HCT116 (cell line): ENCODE measurements at regions not wholly inside any gene's neighbourhood (a gene's known extent, or its start where the extent isn't known, plus 50 kb on each side); places are given as distances from the start of the nearest gene placed in this dataset.

Source experiments
- ATAC-seq: fragments of 200-7000 bp; cut with Tn5 transposase; 2 replicates; pipeline ENCODE4 v1.9.1; 2020; ENCODE audit warnings: mild to moderate bottlenecking, moderate library complexity
- BruUV-seq: library from RNA; stranded (reverse); fragments of 400-500 nt; replicated peaks from 2 replicates; lab custom pipeline; 2021; lab: Mats Ljungman, UMichigan
- CTCF ChIA-PET: fragments of 300-600 bp; sonication (Branson Sonifier 250); formaldehyde crosslinking; loops from one replicate; lab custom pipeline; 2021; ENCODE audit warnings: antibody characterized with exemption; lab: Charles Lee
- POLR2A ChIA-PET: fragments of 300-600, 350-600 bp; sonication (Branson Sonifier 250); formaldehyde crosslinking; loops from one replicate; lab custom pipeline; 2021; ENCODE audit warnings: antibody characterized with exemption; lab: Charles Lee
- RAD21 ChIA-PET, 2 experiments: fragments of 300-600 bp; sonication (Branson Sonifier 250); formaldehyde crosslinking; loops; one replicate each; lab custom pipeline; 2023; ENCODE audit warnings: low total read pairs in 2 of 2; ENCODE audit not compliant: uncharacterized antibody in 2 of 2, unreplicated experiment in 2 of 2, low non-redundant PET in 1 of 2; lab: Charles Lee
- DNase-seq: peaks from one replicate; pipeline ENCODE4 v3.0.0-alpha.2; 2010; ENCODE audit warnings: low read depth, low spot score
- H2AFZ ChIP-seq: fragments of 200-600 bp; shearing (Covaris generic), sonication (generic); 2 replicates; pipeline ENCODE4 v1.6.1; 2017; ENCODE audit warnings: low read depth, mixed run types, mixed read lengths, antibody characterized with exemption, low read length; ENCODE audit not compliant: poor library complexity, severe bottlenecking
- H3K27ac ChIP-seq: 2 replicates; pipeline ENCODE4 v1.5.1; 2012; ENCODE audit warnings: low read depth, low read length
- H3K27me3 ChIP-seq: fragments of 200-600 bp; sonication (generic); 2 replicates; pipeline ENCODE4 v1.6.1; 2016; ENCODE audit warnings: mixed run types, low read length, mixed read lengths; ENCODE audit not compliant: insufficient read depth
- H3K36me3 ChIP-seq, 2 experiments: fragments of 200-500 bp in 1 of 2; fragments of 200-600 bp in 1 of 2; sonication (Bioruptor generic) in 1 of 2; sonication (generic) in 1 of 2; 2 replicates each; pipeline versions ENCODE4 v1.5.1 to v1.6.1; 2014 to 2016; ENCODE audit warnings: low read length in 2 of 2, inconsistent platforms in 1 of 2, mixed read lengths in 1 of 2, mixed run types in 1 of 2; ENCODE audit not compliant: insufficient read depth in 2 of 2, control insufficient read depth in 1 of 2
- H3K4me1 ChIP-seq, 2 experiments: fragments of 200-600 bp in 1 of 2; sonication (generic) in 1 of 2; 2 replicates each; pipeline versions ENCODE4 v1.5.1 to v1.6.1; 2012 to 2017; ENCODE audit warnings: low read length in 2 of 2, inconsistent platforms in 1 of 2, mild to moderate bottlenecking in 1 of 2, mixed read lengths in 1 of 2, mixed run types in 1 of 2, moderate library complexity in 1 of 2; ENCODE audit not compliant: insufficient read depth in 2 of 2, control insufficient read depth in 1 of 2
- H3K4me2 ChIP-seq: fragments of 200-600 bp; sonication (generic); 2 replicates; pipeline ENCODE4 v1.6.1; 2017; ENCODE audit warnings: mixed run types, low read length, mixed read lengths
- H3K4me3 ChIP-seq, 2 experiments: fragments of 200-600 bp in 1 of 2; sonication (generic) in 1 of 2; replicated peaks in 1 of 2; 2 replicates each; pipeline ENCODE4 v1.5.1; 2011 to 2016; ENCODE audit warnings: low read length in 2 of 2, control low read depth in 1 of 2, low read depth in 1 of 2, mild to moderate bottlenecking in 1 of 2, mixed read lengths in 1 of 2, mixed run types in 1 of 2
- H3K79me2 ChIP-seq: fragments of 200-600 bp; sonication (generic); 2 replicates; pipeline ENCODE4 v1.6.1; 2017; ENCODE audit warnings: mild to moderate bottlenecking, mixed run types, low read length, moderate library complexity, mixed read lengths; ENCODE audit not compliant: insufficient read depth
- H3K9ac ChIP-seq: fragments of 200-600 bp; sonication (generic); 2 replicates; pipeline ENCODE4 v1.6.1; 2016; ENCODE audit warnings: low read length, mixed read lengths
- H3K9me2 ChIP-seq: fragments of 200-600 bp; sonication (generic), shearing (Covaris generic); 2 replicates; pipeline ENCODE4 v1.6.1; 2017; ENCODE audit warnings: mixed run types, mild to moderate bottlenecking, moderate library complexity; ENCODE audit not compliant: insufficient read depth
- H3K9me3 ChIP-seq, 2 experiments: fragments of 200-500 bp in 1 of 2; fragments of 200-600 bp in 1 of 2; sonication (Bioruptor generic) in 1 of 2; sonication (generic) in 1 of 2; 2 replicates each; pipeline ENCODE4 v1.6.1; 2014 to 2017; ENCODE audit warnings: low read length in 2 of 2, mixed read lengths in 2 of 2, inconsistent platforms in 1 of 2, low read depth in 1 of 2, mild to moderate bottlenecking in 1 of 2, mixed run types in 1 of 2, moderate library complexity in 1 of 2; ENCODE audit not compliant: control insufficient read depth in 1 of 2, insufficient read depth in 1 of 2
- H4K20me1 ChIP-seq: fragments of 200-600 bp; sonication (generic), shearing (Covaris generic); 2 replicates; pipeline ENCODE4 v1.6.1; 2017; ENCODE audit warnings: mixed run types, mild to moderate bottlenecking, moderate library complexity; ENCODE audit not compliant: insufficient read depth
- CEBPB ChIP-seq: IDR thresholded peaks from 2 replicates; pipeline ENCODE4 v1.6.1; 2012; ENCODE audit warnings: low read depth
- CTCF ChIP-seq, 3 experiments: fragments of 200-600 bp in 1 of 3; sonication (generic) in 1 of 3; IDR thresholded peaks in 2 of 3; conservative IDR thresholded peaks in 1 of 3; 2 replicates each; pipeline ENCODE4 v1.5.1; 2012 to 2017; ENCODE audit warnings: low read depth in 2 of 3, low read length in 2 of 3, antibody characterized with exemption in 1 of 3, borderline replicate concordance in 1 of 3, control low read depth in 1 of 3, mild to moderate bottlenecking in 1 of 3, mixed read lengths in 1 of 3, mixed run types in 1 of 3, moderate library complexity in 1 of 3; ENCODE audit not compliant: insufficient read depth in 1 of 3
- EZH2 ChIP-seq: fragments of 200-600 bp; sonication (generic); IDR thresholded peaks from 2 replicates; pipeline ENCODE4 v1.6.1; 2017; ENCODE audit warnings: antibody characterized with exemption, mixed run types
- EZH2phosphoT487 ChIP-seq: fragments of 200-600 bp; IDR thresholded peaks from 2 replicates; pipeline ENCODE4 v1.6.1; 2018; ENCODE audit warnings: antibody characterized with exemption, borderline replicate concordance
- FOSL1 ChIP-seq: IDR thresholded peaks from 2 replicates; pipeline ENCODE4 v1.6.1; 2012; ENCODE audit warnings: low read depth
- JUND ChIP-seq: IDR thresholded peaks from 2 replicates; pipeline ENCODE4 v1.6.1; 2012
- POLR2AphosphoS5 ChIP-seq: IDR thresholded peaks from 2 replicates; pipeline ENCODE4 v1.6.1; 2011; ENCODE audit warnings: mild to moderate bottlenecking, low read depth, low read length, moderate library complexity
- SIN3A ChIP-seq: IDR thresholded peaks from 2 replicates; pipeline ENCODE4 v1.6.1; 2012; ENCODE audit warnings: low read depth
- SP1 ChIP-seq: IDR thresholded peaks from 2 replicates; pipeline ENCODE4 v1.6.1; 2012; ENCODE audit warnings: low read depth
- TCF7L2 ChIP-seq: IDR thresholded peaks from 2 replicates; pipeline ENCODE4 v1.7.0; 2011; ENCODE audit warnings: borderline replicate concordance, inconsistent platforms; ENCODE audit not compliant: insufficient read depth, insufficient read length; ENCODE audit errors: extremely low read depth
- YY1 ChIP-seq: IDR thresholded peaks from 2 replicates; pipeline ENCODE4 v1.6.1; 2011; ENCODE audit warnings: low read length, low read depth, moderate library complexity, mild to moderate bottlenecking; ENCODE audit not compliant: insufficient replicate concordance; ENCODE audit errors: extremely low read depth
- ZFX ChIP-seq: fragments of 450-650 bp; IDR thresholded peaks from 2 replicates; pipeline ENCODE4 v1.6.1; 2017
- ZNF274 ChIP-seq: fragments of 200-500 bp; sonication (Bioruptor generic); IDR thresholded peaks from 2 replicates; pipeline ENCODE4 v1.6.1; 2014; ENCODE audit warnings: mild to moderate bottlenecking, low read depth, low read length, inconsistent platforms
- intact Hi-C: fragments of 100-400 bp; cut with micrococcal nuclease; formaldehyde crosslinking; loops from 2 replicates; pipeline ENCODE4 v1.10.0; 2022
- TF ChIP-seq, protein P1 (sequence below): IDR thresholded peaks from 2 replicates; pipeline ENCODE4 v1.6.1; 2012
- TF ChIP-seq, protein P2 (sequence below): IDR thresholded peaks from 2 replicates; pipeline ENCODE4 v1.6.1; 2011; ENCODE audit warnings: mild to moderate bottlenecking, low read length, moderate library complexity; ENCODE audit not compliant: insufficient replicate concordance; ENCODE audit errors: extremely low read depth

- no peaks in the 10 kb centered on the region for H3K27me3 ChIP-seq
- H2AFZ ChIP-seq: no peak overlapping the region
- no TSS peak for BruUV-seq
- H4K20me1 ChIP-seq: no peaks in the 10 kb centered on the region
- H3K4me3 ChIP-seq: no peak overlapping the region
- H3K9ac ChIP-seq: no peak overlapping the region
- no peaks in the 10 kb centered on the region for H3K36me3 ChIP-seq
- no peak overlapping the region for H3K4me2 ChIP-seq
- H3K4me1 ChIP-seq: no peaks in the 10 kb centered on the region
- ATAC-seq (no peak), DNase-seq (no peak)
- TF ChIP-seq, protein P1, sequence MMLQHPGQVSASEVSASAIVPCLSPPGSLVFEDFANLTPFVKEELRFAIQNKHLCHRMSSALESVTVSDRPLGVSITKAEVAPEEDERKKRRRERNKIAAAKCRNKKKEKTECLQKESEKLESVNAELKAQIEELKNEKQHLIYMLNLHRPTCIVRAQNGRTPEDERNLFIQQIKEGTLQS: no peak
- TF ChIP-seq ZNF274 (no peak), EZH2 (no peak), ZFX (no peak), CEBPB (no peak), SIN3A (no peak), FOSL1 (no peak), POLR2AphosphoS5 (no peak), CTCF (IDR thresholded peaks at IDR 0.05 in 2 of 3, conservative IDR thresholded peaks at IDR 0.05 in 1 of 3; ENCODE audit: borderline replicate concordance in 1 of 3, insufficient read depth in 1 of 3, low read depth in 2 of 3, low read length in 2 of 3) (no peak), TCF7L2 (no peak), SP1 (no peak), JUND (no peak), EZH2phosphoT487 (no peak), YY1 (no peak)
- TF ChIP-seq, protein P2, sequence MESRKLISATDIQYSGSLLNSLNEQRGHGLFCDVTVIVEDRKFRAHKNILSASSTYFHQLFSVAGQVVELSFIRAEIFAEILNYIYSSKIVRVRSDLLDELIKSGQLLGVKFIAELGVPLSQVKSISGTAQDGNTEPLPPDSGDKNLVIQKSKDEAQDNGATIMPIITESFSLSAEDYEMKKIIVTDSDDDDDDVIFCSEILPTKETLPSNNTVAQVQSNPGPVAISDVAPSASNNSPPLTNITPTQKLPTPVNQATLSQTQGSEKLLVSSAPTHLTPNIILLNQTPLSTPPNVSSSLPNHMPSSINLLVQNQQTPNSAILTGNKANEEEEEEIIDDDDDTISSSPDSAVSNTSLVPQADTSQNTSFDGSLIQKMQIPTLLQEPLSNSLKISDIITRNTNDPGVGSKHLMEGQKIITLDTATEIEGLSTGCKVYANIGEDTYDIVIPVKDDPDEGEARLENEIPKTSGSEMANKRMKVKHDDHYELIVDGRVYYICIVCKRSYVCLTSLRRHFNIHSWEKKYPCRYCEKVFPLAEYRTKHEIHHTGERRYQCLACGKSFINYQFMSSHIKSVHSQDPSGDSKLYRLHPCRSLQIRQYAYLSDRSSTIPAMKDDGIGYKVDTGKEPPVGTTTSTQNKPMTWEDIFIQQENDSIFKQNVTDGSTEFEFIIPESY: no peak
- RAD21 ChIA-PET: no interaction called here
- H3K9me3 ChIP-seq: peaks cover 3 to 20% of the 10 kb centered on the region in 2 experiments; a peak in 2 of 4 replicates
- intact Hi-C loops: no loop called here
- H3K27ac ChIP-seq: no peak overlapping the region
- POLR2A ChIA-PET: no interaction called here
- no peaks in the 10 kb centered on the region for H3K9me2 ChIP-seq
- no peaks in the 10 kb centered on the region for H3K79me2 ChIP-seq
- CTCF ChIA-PET: no interaction called here
Measured at GRCh38 chr16:63337264-63337663, 1301.0 kb upstream of the CDH8 start.
